Breast epithelium (tissue), 4 donors: ENCODE measurements at regions not wholly inside any gene's neighbourhood (a gene's known extent, or its start where the extent isn't known, plus 50 kb on each side); places are given as distances from the start of the nearest gene placed in this dataset.

Source experiments
- DNase-seq, 2 donors: peaks; one replicate each; pipeline ENCODE4 v3.0.0-alpha.2; 2019; ENCODE audit warnings: low spot score in 2 of 2
- H3K27ac ChIP-seq, 2 donors: fragments of 200-600 bp; sonication (generic) in 1 of 2; one replicate each; pipeline ENCODE4 v1.5.1; 2016 to 2019; ENCODE audit warnings: mild to moderate bottlenecking in 1 of 2
- H3K27me3 ChIP-seq, 2 donors: fragments of 200-600 bp; sonication (generic) in 1 of 2; one replicate each; pipeline versions ENCODE4 v1.5.1 to v1.6.0; 2017 to 2019; ENCODE audit warnings: control low read depth in 1 of 2, mild to moderate bottlenecking in 1 of 2
- H3K36me3 ChIP-seq: fragments of 200-600 bp; one replicate; pipeline ENCODE4 v1.5.1; 2019
- H3K4me1 ChIP-seq, 2 donors: fragments of 200-600 bp; sonication (generic); one replicate each; pipeline ENCODE4 v1.5.1; 2016 to 2019; ENCODE audit warnings: control low read depth in 1 of 2
- H3K4me3 ChIP-seq, 3 donors: fragments of 200-600 bp; sonication (generic); 1 replicate in 2 of 3; 2 replicates in 1 of 3; pipeline ENCODE4 v1.5.1; 2016 to 2019; ENCODE audit warnings: mild to moderate bottlenecking in 3 of 3, moderate library complexity in 2 of 3
- H3K9me3 ChIP-seq, 2 donors: fragments of 200-600 bp; sonication (generic) in 1 of 2; one replicate each; pipeline ENCODE4 v1.5.1; 2016 to 2019; ENCODE audit warnings: control low read depth in 1 of 2
- POLR2A ChIP-seq: fragments of 450-650 bp; IDR thresholded peaks from one replicate; pipeline ENCODE4 v1.6.1; 2016; ENCODE audit warnings: antibody characterized with exemption, mild to moderate bottlenecking, moderate library complexity
- POLR2AphosphoS5 ChIP-seq, 3 donors: sonication (generic); formaldehyde crosslinking; IDR thresholded peaks; one replicate each; pipeline ENCODE4 v1.6.1; 2017; ENCODE audit warnings: antibody characterized with exemption in 3 of 3
- intact Hi-C: fragments of 100-400 bp; cut with DNase I; formaldehyde crosslinking; loops from one replicate; pipeline ENCODE4 v1.15.1; 2023; ENCODE audit warnings: low total_unique reads
- TF ChIP-seq, protein P1 (sequence below), 3 donors: fragments of 450-650 bp; IDR thresholded peaks; one replicate each; pipeline ENCODE4 v1.5.1; 2016 to 2017; ENCODE audit warnings: antibody characterized with exemption in 3 of 3, mild to moderate bottlenecking in 3 of 3, moderate library complexity in 3 of 3

- no peak overlapping the region for H3K4me3 ChIP-seq
- H3K4me1 ChIP-seq: no peaks in the 10 kb centered on the region
- no peaks in the 10 kb centered on the region for H3K27me3 ChIP-seq
- no peak overlapping the region for H3K27ac ChIP-seq
- TF ChIP-seq, protein P1, sequence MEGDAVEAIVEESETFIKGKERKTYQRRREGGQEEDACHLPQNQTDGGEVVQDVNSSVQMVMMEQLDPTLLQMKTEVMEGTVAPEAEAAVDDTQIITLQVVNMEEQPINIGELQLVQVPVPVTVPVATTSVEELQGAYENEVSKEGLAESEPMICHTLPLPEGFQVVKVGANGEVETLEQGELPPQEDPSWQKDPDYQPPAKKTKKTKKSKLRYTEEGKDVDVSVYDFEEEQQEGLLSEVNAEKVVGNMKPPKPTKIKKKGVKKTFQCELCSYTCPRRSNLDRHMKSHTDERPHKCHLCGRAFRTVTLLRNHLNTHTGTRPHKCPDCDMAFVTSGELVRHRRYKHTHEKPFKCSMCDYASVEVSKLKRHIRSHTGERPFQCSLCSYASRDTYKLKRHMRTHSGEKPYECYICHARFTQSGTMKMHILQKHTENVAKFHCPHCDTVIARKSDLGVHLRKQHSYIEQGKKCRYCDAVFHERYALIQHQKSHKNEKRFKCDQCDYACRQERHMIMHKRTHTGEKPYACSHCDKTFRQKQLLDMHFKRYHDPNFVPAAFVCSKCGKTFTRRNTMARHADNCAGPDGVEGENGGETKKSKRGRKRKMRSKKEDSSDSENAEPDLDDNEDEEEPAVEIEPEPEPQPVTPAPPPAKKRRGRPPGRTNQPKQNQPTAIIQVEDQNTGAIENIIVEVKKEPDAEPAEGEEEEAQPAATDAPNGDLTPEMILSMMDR (IDR thresholded peaks at IDR 0.05): no peak
- TF ChIP-seq POLR2A (no peak), POLR2AphosphoS5 (IDR thresholded peaks at IDR 0.05) (no peak)
- H3K36me3 ChIP-seq: no peaks in the 10 kb centered on the region
- no peak for DNase-seq
- H3K9me3 ChIP-seq: no peaks in the 10 kb centered on the region
- intact Hi-C loops: no loop called here
Measured at GRCh38 chr4:112800001-112800400, 163.1 kb downstream of the LARP7 start.

- H3K4me1 ChIP-seq: no peaks in the 10 kb centered on the region
- no peaks in the 10 kb centered on the region for H3K36me3 ChIP-seq
- H3K4me3 ChIP-seq: no peak overlapping the region
- TF ChIP-seq POLR2AphosphoS5 (IDR thresholded peaks at IDR 0.05): no peak
- no peak for TF ChIP-seq POLR2A
- TF ChIP-seq, protein P1 (IDR thresholded peaks at IDR 0.05): no peak
- H3K27me3 ChIP-seq: no peaks in the 10 kb centered on the region
- H3K27ac ChIP-seq: no peak overlapping the region
- no peak for DNase-seq
- intact Hi-C loops: no loop called here
- no peaks in the 10 kb centered on the region for H3K9me3 ChIP-seq
Measured at GRCh38 chr4:112801341-112801740, 164.4 kb downstream of the LARP7 start.

DNA sequence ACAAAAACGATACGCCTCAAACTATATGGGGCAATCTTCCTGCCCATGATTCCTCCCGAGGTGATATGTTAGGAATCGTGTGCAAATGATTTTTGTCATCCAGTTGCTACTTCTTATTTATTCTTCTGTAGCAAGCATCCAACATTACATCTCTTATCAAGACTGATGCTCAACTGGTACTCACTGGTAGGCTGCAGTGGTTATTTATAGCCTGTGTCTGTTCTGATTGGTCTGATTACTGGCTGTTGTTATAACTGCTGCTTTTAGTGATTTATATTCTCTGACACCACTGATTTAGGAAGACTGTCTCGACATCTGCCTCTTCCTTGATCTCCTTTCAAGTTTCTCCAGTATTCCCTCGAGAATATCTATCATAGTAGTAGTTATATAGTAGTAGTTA is 165.8 kb downstream of the LARP7 start:
- H3K4me1 ChIP-seq: no peaks in the 10 kb centered on the region
- intact Hi-C loops: no loop called here
- H3K27ac ChIP-seq: no peak overlapping the region
- no peaks in the 10 kb centered on the region for H3K9me3 ChIP-seq
- no peak for DNase-seq
- H3K36me3 ChIP-seq: no peaks in the 10 kb centered on the region
- no peaks in the 10 kb centered on the region for H3K27me3 ChIP-seq
- TF ChIP-seq, protein P1 (IDR thresholded peaks at IDR 0.05): no peak
- TF ChIP-seq POLR2AphosphoS5 (IDR thresholded peaks at IDR 0.05) (no peak), POLR2A (no peak)
- no peak overlapping the region for H3K4me3 ChIP-seq

- Histone ChIP-seq H3K4me1 (no peaks in the 10 kb centered on the region), H3K27me3 (no peaks in the 10 kb centered on the region), H3K27ac (no peak overlapping the region), H3K36me3 (no peaks in the 10 kb centered on the region), H3K4me3 (no peak overlapping the region), H3K9me3 (no peaks in the 10 kb centered on the region)
- no peak for TF ChIP-seq POLR2AphosphoS5 (IDR thresholded peaks at IDR 0.05)
- no peak for TF ChIP-seq POLR2A
- TF ChIP-seq, protein P1 (IDR thresholded peaks at IDR 0.05): no peak
- no peak for DNase-seq
- intact Hi-C loops: no loop called here
Measured at GRCh38 chr4:112807083-112807482, 170.1 kb downstream of the LARP7 start.

DNA sequence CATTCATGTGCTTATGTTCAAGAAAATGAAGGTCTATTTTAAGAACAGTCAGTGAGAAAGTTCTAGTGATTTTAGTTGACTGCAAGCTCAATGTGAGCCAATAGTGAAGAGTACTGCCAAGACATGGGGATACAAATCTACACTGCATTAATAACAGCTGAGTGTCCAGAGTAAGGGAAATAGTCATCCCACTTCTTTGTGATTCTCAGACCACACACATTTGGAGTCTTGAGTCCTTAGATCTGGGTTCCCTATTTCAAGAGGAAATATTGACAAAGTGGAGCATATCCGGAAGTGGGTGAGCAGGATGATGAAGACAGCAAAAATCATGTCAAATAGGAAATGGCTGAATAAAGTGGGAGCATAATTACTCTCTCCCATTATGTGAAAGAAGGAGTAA is 171.1 kb downstream of the LARP7 start:
- H3K4me1 ChIP-seq: no peaks in the 10 kb centered on the region
- H3K27me3 ChIP-seq: no peaks in the 10 kb centered on the region
- no peak overlapping the region for H3K27ac ChIP-seq

More for the DNA sequence above, 171.1 kb downstream of the LARP7 start:
- intact Hi-C loops: no loop called here
- no peak overlapping the region for H3K4me3 ChIP-seq
- no peaks in the 10 kb centered on the region for H3K9me3 ChIP-seq
- no peak for DNase-seq
- TF ChIP-seq, protein P1 (IDR thresholded peaks at IDR 0.05): no peak
- TF ChIP-seq POLR2A (no peak), POLR2AphosphoS5 (IDR thresholded peaks at IDR 0.05) (no peak)
- H3K36me3 ChIP-seq: no peaks in the 10 kb centered on the region
